Erythroblast (primary cell): ENCODE measurements at regions not wholly inside any gene's neighbourhood (a gene's known extent, or its start where the extent isn't known, plus 50 kb on each side); places are given as distances from the start of the nearest gene placed in this dataset.

ENCODE experiments used
- GATA1 ChIP-seq: IDR thresholded peaks from 2 replicates; pipeline ENCODE4 v1.6.1; 2011; ENCODE audit warnings: low read depth, mild to moderate bottlenecking, control low read depth, low read length, moderate library complexity
- POLR2A ChIP-seq: IDR thresholded peaks from 2 replicates; pipeline ENCODE4 v1.6.1; 2011; ENCODE audit warnings: mild to moderate bottlenecking, low read length

- TF ChIP-seq POLR2A (no peak), GATA1 (no peak)
Measured at GRCh38 chr10:121217331-121217730, 366.2 kb downstream of the WDR11 start.
